Neural progenitor cell (in vitro differentiated cells): ENCODE measurements at regions not wholly inside any gene's neighbourhood (a gene's known extent, or its start where the extent isn't known, plus 50 kb on each side); places are given as distances from the start of the nearest gene placed in this dataset.
"Not testable (repeated sequence)": the region's sequence is repeated elsewhere in the genome, so short reads cannot be mapped to it uniquely, and the experiment has no call there.

Experiments used
- DNase-seq: peaks from one replicate; pipeline ENCODE4 v3.0.0-alpha.2; 2016; ENCODE audit warnings: low spot score
- H2AFZ ChIP-seq: fragments of 200-600 bp; sonication (generic); replicated peaks from 2 replicates; pipeline ENCODE4 v1.6.1; 2016; ENCODE audit warnings: antibody characterized with exemption
- H3F3A ChIP-seq: fragments of 200-600 bp; sonication (generic); 2 replicates; pipeline ENCODE4 v1.6.1; 2016; ENCODE audit warnings: antibody characterized with exemption, low read depth
- H3K27ac ChIP-seq: fragments of 200-600 bp; sonication (generic); 2 replicates; pipeline ENCODE4 v1.5.1; 2016; ENCODE audit warnings: mild to moderate bottlenecking
- H3K27me3 ChIP-seq: fragments of 200-600 bp; sonication (generic); 2 replicates; pipeline ENCODE4 v1.6.1; 2016; ENCODE audit warnings: mild to moderate bottlenecking, moderate library complexity
- H3K36me3 ChIP-seq: fragments of 200-600 bp; sonication (generic); 2 replicates; pipeline ENCODE4 v1.5.1; 2016
- H3K4me1 ChIP-seq: fragments of 200-600 bp; sonication (generic); 2 replicates; pipeline ENCODE4 v1.6.1; 2016; ENCODE audit warnings: mixed run types
- H3K4me2 ChIP-seq: fragments of 200-600 bp; sonication (generic); 2 replicates; pipeline ENCODE4 v1.6.1; 2016
- H3K4me3 ChIP-seq: fragments of 200-600 bp; sonication (generic); 2 replicates; pipeline ENCODE4 v1.5.1; 2016
- H3K79me2 ChIP-seq: fragments of 200-600 bp; sonication (generic); 2 replicates; pipeline ENCODE4 v1.6.1; 2016; ENCODE audit warnings: low read depth
- H3K9ac ChIP-seq: fragments of 200-600 bp; sonication (generic); 2 replicates; pipeline ENCODE4 v1.6.1; 2016
- H3K9me3 ChIP-seq: fragments of 200-600 bp; sonication (generic); 2 replicates; pipeline ENCODE4 v1.5.1; 2016; ENCODE audit warnings: low read depth
- H4K20me1 ChIP-seq: fragments of 200-600 bp; sonication (generic); 2 replicates; pipeline ENCODE4 v1.6.1; 2016; ENCODE audit warnings: low read depth
- H3K27ac Mint-ChIP-seq: 3 replicates; pipeline ENCODE4 v1.8.0; 2021; ENCODE audit warnings: mixed read lengths
- H3K27me3 Mint-ChIP-seq: 2 replicates; pipeline ENCODE4 v1.8.0; 2022; ENCODE audit warnings: low read depth, mild to moderate bottlenecking, inconsistent platforms, moderate library complexity, mixed read lengths; ENCODE audit not compliant: insufficient read depth
- H3K36me3 Mint-ChIP-seq: 3 replicates; pipeline ENCODE4 v1.8.0; 2021; ENCODE audit warnings: mixed read lengths
- H3K4me1 Mint-ChIP-seq: 3 replicates; pipeline ENCODE4 v1.8.0; 2021; ENCODE audit warnings: mixed read lengths
- H3K4me3 Mint-ChIP-seq: 3 replicates; pipeline ENCODE4 v1.8.0; 2021; ENCODE audit warnings: mild to moderate bottlenecking, moderate library complexity, mixed read lengths
- H3K9me3 Mint-ChIP-seq: 3 replicates; pipeline ENCODE4 v1.8.0; 2020; ENCODE audit warnings: mixed read lengths
- CTCF ChIP-seq: fragments of 200-600 bp; sonication (generic); IDR thresholded peaks from 2 replicates; pipeline ENCODE4 v1.5.1; 2017; ENCODE audit warnings: antibody characterized with exemption, mild to moderate bottlenecking
- EZH2 ChIP-seq: fragments of 200-600 bp; sonication (generic); IDR thresholded peaks from 2 replicates; pipeline ENCODE4 v1.6.1; 2017; ENCODE audit warnings: antibody characterized with exemption, mild to moderate bottlenecking, moderate library complexity
- EZH2phosphoT487 ChIP-seq: fragments of 200-600 bp; sonication (generic); IDR thresholded peaks from 2 replicates; pipeline ENCODE4 v1.6.1; 2017; ENCODE audit warnings: antibody characterized with exemption

- Histone ChIP-seq H3K9me3 (no peaks in the 10 kb centered on the region), H3K79me2 (no peaks in the 10 kb centered on the region), H3K4me1 (no peaks in the 10 kb centered on the region), H3F3A (peaks cover 7% of the 10 kb centered on the region), H3K27ac (no peak overlapping the region), H3K27me3 (no peaks in the 10 kb centered on the region), H2AFZ (no peak overlapping the region), H3K9ac (no peak overlapping the region), H3K36me3 (no peaks in the 10 kb centered on the region), H3K4me3 (no peak overlapping the region), H3K4me2 (no peak overlapping the region), H4K20me1 (no peaks in the 10 kb centered on the region)
- TF ChIP-seq CTCF = no peak
- TF ChIP-seq EZH2phosphoT487 = no peak
- TF ChIP-seq EZH2 = no peak
- peaks cover 12% of the 10 kb centered on the region for H3K27me3 Mint-ChIP-seq
- DNase-seq = no peak
- peaks cover 5% of the 10 kb centered on the region for H3K9me3 Mint-ChIP-seq
- peaks cover 9% of the 10 kb centered on the region for H3K4me1 Mint-ChIP-seq
- H3K36me3 Mint-ChIP-seq = no peaks in the 10 kb centered on the region
- H3K27ac Mint-ChIP-seq = no peak overlapping the region
- no peak overlapping the region for H3K4me3 Mint-ChIP-seq
Observed at GRCh38 chr11:46208803-46209202, 68.7 kb upstream of the CREB3L1 start.

- Histone ChIP-seq H3K36me3 (no peaks in the 10 kb centered on the region), H3K4me1 (peaks cover 6% of the 10 kb centered on the region), H3K4me3 (no peak overlapping the region), H3K9me3 (no peaks in the 10 kb centered on the region), H3K79me2 (no peaks in the 10 kb centered on the region), H2AFZ (no peak overlapping the region), H4K20me1 (no peaks in the 10 kb centered on the region), H3K27me3 (no peaks in the 10 kb centered on the region), H3F3A (peaks cover 19% of the 10 kb centered on the region), H3K4me2 (no peak overlapping the region), H3K27ac (no peak overlapping the region), H3K9ac (no peak overlapping the region)
- DNase-seq = no peak
- TF ChIP-seq CTCF = no peak
- no peak for TF ChIP-seq EZH2phosphoT487
- TF ChIP-seq EZH2 = no peak
- Mint-ChIP-seq H3K4me3 (no peak overlapping the region), H3K4me1 (peaks cover 16% of the 10 kb centered on the region), H3K27me3 (peaks cover 15% of the 10 kb centered on the region), H3K36me3 (no peaks in the 10 kb centered on the region), H3K9me3 (peaks cover 5% of the 10 kb centered on the region), H3K27ac (no peak overlapping the region)
Observed at GRCh38 chr11:46207270-46207669, 70.2 kb upstream of the CREB3L1 start.

- not testable (repeated sequence) for H3K27me3 ChIP-seq, H3K9me3 Mint-ChIP-seq, H3K4me3 ChIP-seq, H3K27ac Mint-ChIP-seq, H3K4me3 Mint-ChIP-seq, H3K9ac ChIP-seq, H3K36me3 Mint-ChIP-seq, H2AFZ ChIP-seq, H3K36me3 ChIP-seq, H4K20me1 ChIP-seq, H3K4me1 ChIP-seq, H3K79me2 ChIP-seq, H3K9me3 ChIP-seq, H3K4me2 ChIP-seq, H3K27ac ChIP-seq, DNase-seq
- peaks cover 12% of the 10 kb centered on the region for H3F3A ChIP-seq
- Mint-ChIP-seq H3K4me1 (peaks cover 22% of the 10 kb centered on the region), H3K27me3 (peaks cover 17% of the 10 kb centered on the region)
Observed at GRCh38 chr11:46204415-46204814, 73.0 kb upstream of the CREB3L1 start.

- Histone ChIP-seq H3K4me2 (no peak overlapping the region), H3K4me1 (peaks cover 6% of the 10 kb centered on the region), H3K36me3 (no peaks in the 10 kb centered on the region), H3K27ac (no peak overlapping the region), H2AFZ (no peak overlapping the region), H3K9ac (no peak overlapping the region), H3K27me3 (no peaks in the 10 kb centered on the region), H3K4me3 (no peak overlapping the region), H3K79me2 (no peaks in the 10 kb centered on the region), H4K20me1 (no peaks in the 10 kb centered on the region), H3K9me3 (no peaks in the 10 kb centered on the region), H3F3A (peaks cover 12% of the 10 kb centered on the region)
- Mint-ChIP-seq H3K27ac (no peak overlapping the region), H3K4me1 (peaks cover 19% of the 10 kb centered on the region), H3K9me3 (peaks cover 5% of the 10 kb centered on the region), H3K27me3 (peaks cover 19% of the 10 kb centered on the region), H3K36me3 (no peaks in the 10 kb centered on the region), H3K4me3 (no peak overlapping the region)
- DNase-seq = no peak
- TF ChIP-seq EZH2 (no peak), CTCF (no peak), EZH2phosphoT487 (no peak)
Observed at GRCh38 chr11:46203746-46204145, 73.7 kb upstream of the CREB3L1 start.
